ENCODE measurements at regions not wholly inside any gene's neighbourhood (a gene's known extent, or its start where the extent isn't known, plus 50 kb on each side); places are given as distances from the start of the nearest gene placed in this dataset.

DNA sequence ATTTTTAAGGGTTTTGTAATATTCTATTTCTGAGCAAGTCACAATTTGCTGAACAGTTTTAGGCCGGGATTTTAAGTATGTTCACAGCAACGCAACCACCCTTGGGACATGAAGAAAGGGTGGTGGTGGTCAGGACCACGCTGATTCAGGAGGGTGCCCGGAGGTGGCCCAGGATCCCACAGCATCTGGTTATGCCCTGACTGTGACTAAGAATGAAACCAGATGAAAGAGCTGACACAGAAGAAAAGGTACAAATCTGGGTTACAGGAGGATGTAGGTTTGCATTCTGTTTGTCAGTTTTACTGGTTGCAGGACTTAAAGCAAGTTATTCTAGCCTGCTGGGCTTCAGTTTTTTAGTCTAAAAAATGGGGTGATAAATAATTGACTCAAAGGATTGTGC lies 279.7 kb downstream of the CCSER2 start:
- no peak for TF ChIP-seq MAX (IDR thresholded peaks at IDR 0.05; ENCODE audit: low read depth, low read length)
- TF ChIP-seq, protein P1, sequence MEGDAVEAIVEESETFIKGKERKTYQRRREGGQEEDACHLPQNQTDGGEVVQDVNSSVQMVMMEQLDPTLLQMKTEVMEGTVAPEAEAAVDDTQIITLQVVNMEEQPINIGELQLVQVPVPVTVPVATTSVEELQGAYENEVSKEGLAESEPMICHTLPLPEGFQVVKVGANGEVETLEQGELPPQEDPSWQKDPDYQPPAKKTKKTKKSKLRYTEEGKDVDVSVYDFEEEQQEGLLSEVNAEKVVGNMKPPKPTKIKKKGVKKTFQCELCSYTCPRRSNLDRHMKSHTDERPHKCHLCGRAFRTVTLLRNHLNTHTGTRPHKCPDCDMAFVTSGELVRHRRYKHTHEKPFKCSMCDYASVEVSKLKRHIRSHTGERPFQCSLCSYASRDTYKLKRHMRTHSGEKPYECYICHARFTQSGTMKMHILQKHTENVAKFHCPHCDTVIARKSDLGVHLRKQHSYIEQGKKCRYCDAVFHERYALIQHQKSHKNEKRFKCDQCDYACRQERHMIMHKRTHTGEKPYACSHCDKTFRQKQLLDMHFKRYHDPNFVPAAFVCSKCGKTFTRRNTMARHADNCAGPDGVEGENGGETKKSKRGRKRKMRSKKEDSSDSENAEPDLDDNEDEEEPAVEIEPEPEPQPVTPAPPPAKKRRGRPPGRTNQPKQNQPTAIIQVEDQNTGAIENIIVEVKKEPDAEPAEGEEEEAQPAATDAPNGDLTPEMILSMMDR (IDR thresholded peaks at IDR 0.05; ENCODE audit: low read depth, low read length), result no peak
